Fibroblast of lung (primary cell): ENCODE measurements at regions not wholly inside any gene's neighbourhood (a gene's known extent, or its start where the extent isn't known, plus 50 kb on each side); places are given as distances from the start of the nearest gene placed in this dataset.

Experiments
- DNase-seq, 2 donors: peaks; one replicate each; pipeline versions ENCODE4 v3.0.0 to v3.0.0-alpha.2; 2010; ENCODE audit warnings: low read depth in 2 of 2
- H2AFZ ChIP-seq: 2 replicates; pipeline ENCODE4 v1.5.1; 2012; ENCODE audit warnings: low read length, control low read depth, inconsistent platforms
- H3K27ac ChIP-seq: 2 replicates; pipeline ENCODE4 v1.5.1; 2011; ENCODE audit warnings: low read length, control low read depth; ENCODE audit not compliant: insufficient read depth
- H3K27me3 ChIP-seq: 2 replicates; pipeline ENCODE4 v1.5.1; 2011; ENCODE audit warnings: mild to moderate bottlenecking, low read length; ENCODE audit not compliant: control insufficient read depth, insufficient read depth
- H3K36me3 ChIP-seq: 2 replicates; pipeline ENCODE4 v1.5.1; 2011; ENCODE audit warnings: low read length; ENCODE audit not compliant: control insufficient read depth, insufficient read depth
- H3K4me1 ChIP-seq: 2 replicates; pipeline ENCODE4 v1.5.1; 2011; ENCODE audit warnings: low read length; ENCODE audit not compliant: control insufficient read depth, insufficient read depth; ENCODE audit errors: extremely low read depth
- H3K4me2 ChIP-seq: 2 replicates; pipeline ENCODE4 v1.5.1; 2011; ENCODE audit warnings: low read length, control low read depth; ENCODE audit not compliant: insufficient read depth; ENCODE audit errors: extremely low read depth
- H3K4me3 ChIP-seq, 4 experiments: fragments of 200-600 bp in 1 of 4; sonication (generic) in 1 of 4; replicated peaks in 1 of 4; 2 replicates each; pipeline ENCODE4 v1.5.1; 2011 to 2016; ENCODE audit warnings: low read length in 4 of 4, low read depth in 3 of 4, mild to moderate bottlenecking in 3 of 4, control low read depth in 2 of 4, inconsistent platforms in 1 of 4, mixed read lengths in 1 of 4; ENCODE audit not compliant: insufficient read depth in 1 of 4; ENCODE audit errors: control extremely low read depth in 1 of 4
- H3K79me2 ChIP-seq: 2 replicates; pipeline ENCODE4 v1.5.1; 2012; ENCODE audit warnings: mild to moderate bottlenecking, low read length, inconsistent platforms; ENCODE audit not compliant: control insufficient read depth, insufficient read depth
- H3K9ac ChIP-seq: 2 replicates; pipeline ENCODE4 v1.5.1; 2011; ENCODE audit warnings: mild to moderate bottlenecking, low read length, control low read depth; ENCODE audit not compliant: insufficient read depth
- H3K9me3 ChIP-seq: 2 replicates; pipeline ENCODE4 v1.5.1; 2012; ENCODE audit warnings: low read depth, low read length; ENCODE audit not compliant: control insufficient read depth, insufficient read depth
- H4K20me1 ChIP-seq: 2 replicates; pipeline ENCODE4 v1.5.1; 2011; ENCODE audit warnings: low read length; ENCODE audit not compliant: control insufficient read depth, insufficient read depth; ENCODE audit errors: extremely low read depth
- CTCF ChIP-seq, 2 donors: IDR thresholded peaks in 1 of 2; conservative IDR thresholded peaks in 1 of 2; 1 replicate in 1 of 2; 2 replicates in 1 of 2; pipeline ENCODE4 v1.5.1; 2011 to 2012; ENCODE audit warnings: low read length in 2 of 2, control low read depth in 1 of 2, inconsistent platforms in 1 of 2, low read depth in 1 of 2, mild to moderate bottlenecking in 1 of 2
- EZH2 ChIP-seq: IDR thresholded peaks from 2 replicates; pipeline ENCODE4 v1.5.1; 2012; ENCODE audit warnings: low read length, control low read depth, mild to moderate bottlenecking; ENCODE audit errors: missing control alignments

DNA sequence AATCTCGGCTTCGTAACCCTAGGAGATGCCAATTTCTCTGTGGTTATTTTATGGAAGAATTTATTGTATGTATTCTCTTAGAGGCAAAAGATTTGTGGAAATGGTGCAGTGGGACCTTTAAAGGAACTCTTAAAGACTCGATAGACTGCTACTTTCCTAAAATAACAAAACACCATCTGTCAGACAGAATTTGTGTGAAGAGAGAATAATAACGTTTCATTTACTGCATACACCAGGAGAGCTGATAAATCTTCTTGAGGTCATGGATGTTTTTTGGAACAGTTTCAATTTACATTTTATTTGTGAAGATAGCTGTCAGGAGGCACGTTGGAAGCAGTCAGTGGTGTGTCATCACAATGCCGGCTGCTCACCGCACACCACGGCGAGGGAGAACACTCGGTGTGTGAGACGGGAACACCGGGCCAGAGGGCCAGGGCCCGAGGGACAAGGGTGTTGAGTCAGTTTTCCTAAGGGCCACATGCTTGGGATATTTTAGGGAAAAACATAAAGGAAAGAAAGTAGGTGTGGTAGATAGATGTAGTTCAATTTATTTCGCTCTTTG, 1681.0 kb upstream of the DDX18 start:
- no peaks in the 10 kb centered on the region for H3K9me3 ChIP-seq
- no peak overlapping the region for H2AFZ ChIP-seq
- TF ChIP-seq CTCF (conservative IDR thresholded peaks at IDR 0.05 in 1 of 2, IDR thresholded peaks at IDR 0.05 in 1 of 2; ENCODE audit: low read depth in 1 of 2, low read length in 2 of 2) (no peak), EZH2 (no peak)
- no peak overlapping the region for H3K4me3 ChIP-seq
- H3K79me2 ChIP-seq = no peaks in the 10 kb centered on the region
- H3K4me1 ChIP-seq = no peaks in the 10 kb centered on the region
- H3K36me3 ChIP-seq = no peaks in the 10 kb centered on the region
- no peaks in the 10 kb centered on the region for H4K20me1 ChIP-seq
- no peak overlapping the region for H3K27ac ChIP-seq
- H3K4me2 ChIP-seq = no peak overlapping the region
- DNase-seq = no peak
- H3K9ac ChIP-seq = no peak overlapping the region
- no peaks in the 10 kb centered on the region for H3K27me3 ChIP-seq

- Histone ChIP-seq H3K4me3 (no peak overlapping the region), H3K27ac (no peak overlapping the region), H3K9ac (no peak overlapping the region), H3K4me1 (no peaks in the 10 kb centered on the region), H3K9me3 (no peaks in the 10 kb centered on the region), H3K79me2 (no peaks in the 10 kb centered on the region), H2AFZ (no peak overlapping the region), H3K4me2 (no peak overlapping the region), H4K20me1 (no peaks in the 10 kb centered on the region), H3K27me3 (no peaks in the 10 kb centered on the region), H3K36me3 (no peaks in the 10 kb centered on the region)
- DNase-seq = no peak
- TF ChIP-seq EZH2 = no peak
- no peak for TF ChIP-seq CTCF (conservative IDR thresholded peaks at IDR 0.05 in 1 of 2, IDR thresholded peaks at IDR 0.05 in 1 of 2; ENCODE audit: low read depth in 1 of 2, low read length in 2 of 2)
These were observed 1672.5 kb upstream of the DDX18 start for GRCh38 chr2:116141891-116142474.

DNA sequence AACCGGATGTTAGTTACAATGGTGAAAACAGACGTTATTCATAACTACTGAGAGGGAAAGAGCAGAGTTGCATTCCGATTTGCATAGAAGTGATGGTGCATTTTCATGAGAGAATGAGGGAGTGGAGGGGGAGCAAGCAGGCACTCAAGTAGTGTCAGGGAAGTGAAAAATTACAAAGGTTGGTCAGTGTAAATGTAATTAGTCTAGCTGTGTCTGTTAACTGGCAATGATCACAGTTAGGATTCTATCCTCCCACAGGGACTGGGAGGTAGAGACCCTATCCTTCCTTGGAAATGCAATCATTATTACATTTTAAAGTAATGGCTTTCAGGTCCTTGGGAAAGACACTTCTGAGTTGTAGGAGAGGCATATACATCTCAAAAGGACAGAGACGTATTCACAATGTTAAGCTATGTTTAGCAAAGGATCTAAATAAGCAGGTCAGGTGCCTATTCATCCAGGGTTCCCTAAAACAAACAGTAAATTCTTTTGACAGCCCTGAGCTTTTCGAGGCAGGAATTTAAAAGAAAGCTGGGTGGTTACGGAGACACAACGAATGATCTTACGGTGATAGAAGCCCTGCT, 1671.8 kb upstream of the DDX18 start:
- Histone ChIP-seq H3K27me3 (no peaks in the 10 kb centered on the region), H2AFZ (no peak overlapping the region), H3K27ac (no peak overlapping the region), H3K36me3 (no peaks in the 10 kb centered on the region), H3K4me1 (no peaks in the 10 kb centered on the region), H3K79me2 (no peaks in the 10 kb centered on the region), H3K4me2 (no peak overlapping the region), H4K20me1 (no peaks in the 10 kb centered on the region), H3K4me3 (no peak overlapping the region), H3K9me3 (no peaks in the 10 kb centered on the region), H3K9ac (no peak overlapping the region)
- DNase-seq = no peak
- TF ChIP-seq CTCF (conservative IDR thresholded peaks at IDR 0.05 in 1 of 2, IDR thresholded peaks at IDR 0.05 in 1 of 2; ENCODE audit: low read depth in 1 of 2, low read length in 2 of 2) (no peak), EZH2 (no peak)
